ENCODE measurements at regions not wholly inside any gene's neighbourhood (a gene's known extent, or its start where the extent isn't known, plus 50 kb on each side); places are given as distances from the start of the nearest gene placed in this dataset.
A peak's percentile ranks its signal among the peaks of the same experiment; 100 is the strongest.
"Not testable (repeated sequence)": the region's sequence is repeated elsewhere in the genome, so short reads cannot be mapped to it uniquely, and the experiment has no call there.

DNA sequence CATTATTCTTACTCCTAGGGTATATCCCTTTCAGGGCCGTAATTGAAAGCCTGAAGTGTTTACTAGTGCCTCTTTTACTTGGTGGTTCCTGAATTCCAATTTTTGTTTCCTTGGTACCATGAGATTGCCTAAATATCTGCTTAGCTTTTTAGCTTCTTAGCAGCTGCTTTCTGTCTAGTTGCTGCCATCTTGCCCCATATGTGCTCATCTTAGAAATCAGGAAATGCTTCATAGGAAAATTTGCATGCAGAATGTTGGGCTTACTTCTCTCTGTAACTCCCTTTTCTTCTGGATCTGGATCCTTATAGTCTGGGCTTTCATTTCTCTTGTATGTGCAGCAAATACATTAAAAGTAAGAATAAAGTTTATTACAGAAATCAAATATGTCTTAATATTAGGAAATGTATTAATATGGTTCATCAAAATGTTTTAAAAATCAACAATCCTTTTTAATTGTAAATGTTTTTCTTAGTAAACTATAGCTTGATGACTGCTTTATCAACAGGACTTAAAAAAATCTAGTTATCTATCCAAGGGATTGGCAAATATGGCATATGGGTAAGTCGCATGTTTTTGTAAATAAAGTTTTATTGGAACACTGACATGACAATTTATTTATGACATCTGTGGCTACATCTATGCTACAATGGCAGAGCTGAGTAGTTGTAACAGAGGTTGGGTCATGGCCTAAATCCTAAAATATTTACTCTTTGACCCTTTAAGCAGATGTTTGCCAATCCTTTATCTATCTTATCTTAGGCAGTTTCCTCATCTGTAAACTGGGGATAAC, 73.5 kb upstream of the CDK6 start:
- no peak for DNase-seq

GRCh38 chr7:92904244-92905131, 68.1 kb upstream of the CDK6 start:
- peak; percentile 63 to 64 for DNase-seq

GRCh38 chr7:92898798-92899197, 62.4 kb upstream of the CDK6 start:
- DNase-seq: no peak

DNA sequence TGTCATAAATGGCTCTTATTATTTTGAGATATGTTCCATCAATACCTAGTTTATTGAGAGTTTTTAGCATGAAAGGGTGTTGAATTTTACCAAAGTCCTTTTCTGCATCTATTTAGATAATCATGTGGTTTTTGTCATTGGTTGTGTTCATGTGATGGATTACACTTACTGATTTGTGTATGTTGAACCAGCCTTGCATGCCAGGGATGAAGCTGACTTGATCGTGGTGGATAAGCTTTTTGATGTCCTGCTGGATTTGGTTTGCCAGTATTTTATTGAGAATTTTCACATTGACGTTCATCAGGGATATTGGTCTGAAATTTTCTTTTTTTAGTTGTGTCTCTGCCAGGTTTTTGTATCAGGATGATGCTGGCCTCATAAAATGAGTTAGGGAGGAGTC, 58.5 kb upstream of the CDK6 start:
- not testable (repeated sequence) for DNase-seq

- DNase-seq: no peak
Observed at GRCh38 chr7:92889081-92889480, 52.7 kb upstream of the CDK6 start.

All from CD4-positive, alpha-beta T cell treated with Interleukin-1 beta for 1 hour (primary cell).